DOHH2 (cell line): ENCODE measurements at regions not wholly inside any gene's neighbourhood (a gene's known extent, or its start where the extent isn't known, plus 50 kb on each side); places are given as distances from the start of the nearest gene placed in this dataset.

Experiments used
- H3F3A ChIP-seq: fragments of 200-600 bp; sonication (generic), shearing (Covaris generic); 2 replicates; pipeline ENCODE4 v1.6.0; 2016; ENCODE audit warnings: antibody characterized with exemption, mild to moderate bottlenecking; ENCODE audit not compliant: control insufficient read depth, insufficient read depth
- H3K27ac ChIP-seq: fragments of 200-600 bp; sonication (generic); 2 replicates; pipeline ENCODE4 v1.5.1; 2014; ENCODE audit warnings: low read depth, mild to moderate bottlenecking, low read length, moderate library complexity
- H3K27me3 ChIP-seq: fragments of 200-600 bp; sonication (generic); 2 replicates; pipeline ENCODE4 v1.6.1; 2014; ENCODE audit warnings: mild to moderate bottlenecking, low read length, mixed read lengths; ENCODE audit not compliant: control insufficient read depth
- H3K36me3 ChIP-seq: fragments of 200-600 bp; sonication (generic); 2 replicates; pipeline ENCODE4 v1.6.1; 2014; ENCODE audit warnings: mild to moderate bottlenecking, low read length, moderate library complexity, mixed read lengths; ENCODE audit not compliant: control insufficient read depth
- H3K4me1 ChIP-seq: fragments of 200-600 bp; sonication (generic); 2 replicates; pipeline ENCODE4 v1.6.1; 2014; ENCODE audit warnings: mild to moderate bottlenecking, low read length, mixed read lengths; ENCODE audit not compliant: control insufficient read depth
- H3K4me2 ChIP-seq: fragments of 200-600 bp; sonication (generic); 2 replicates; pipeline ENCODE4 v1.6.0; 2014; ENCODE audit warnings: mild to moderate bottlenecking, low read length, moderate library complexity
- H3K4me3 ChIP-seq: fragments of 200-600 bp; sonication (generic); 2 replicates; pipeline ENCODE4 v1.5.1; 2014; ENCODE audit warnings: mild to moderate bottlenecking, low read length, mixed read lengths
- H3K79me2 ChIP-seq: fragments of 200-600 bp; sonication (generic); 2 replicates; pipeline ENCODE4 v1.6.1; 2014; ENCODE audit warnings: mild to moderate bottlenecking, low read length, mixed read lengths; ENCODE audit not compliant: control insufficient read depth
- H3K9me2 ChIP-seq: fragments of 200-600 bp; sonication (generic); replicated peaks from 2 replicates; pipeline ENCODE4 v1.6.1; 2014; ENCODE audit warnings: mild to moderate bottlenecking, low read length, mixed read lengths; ENCODE audit not compliant: control insufficient read depth
- H3K9me3 ChIP-seq: fragments of 200-600 bp; sonication (generic); 2 replicates; pipeline ENCODE4 v1.6.1; 2014; ENCODE audit warnings: antibody characterized with exemption, low read length, mixed read lengths; ENCODE audit not compliant: control insufficient read depth, insufficient read depth
- H4K20me1 ChIP-seq: fragments of 200-600 bp; sonication (generic); 2 replicates; pipeline ENCODE4 v1.6.0; 2014; ENCODE audit warnings: low read depth, mild to moderate bottlenecking, antibody characterized with exemption, low read length, moderate library complexity; ENCODE audit not compliant: control insufficient read depth, insufficient read depth
- CTCF ChIP-seq: fragments of 200-600 bp; sonication (generic); IDR thresholded peaks from one replicate; pipeline ENCODE4 v1.5.1; 2014; ENCODE audit warnings: antibody characterized with exemption, mild to moderate bottlenecking, low read depth, low read length; ENCODE audit not compliant: poor library complexity, severe bottlenecking
- EZH2phosphoT487 ChIP-seq: fragments of 200-600 bp; sonication (generic); IDR thresholded peaks from 2 replicates; pipeline ENCODE4 v1.6.1; 2017; ENCODE audit warnings: borderline replicate concordance, mild to moderate bottlenecking, antibody characterized with exemption, low read length, moderate library complexity, mixed read lengths

GRCh38 chr2:176599796-176600485 lies 330.7 kb downstream of the MTX2 start:
- Histone ChIP-seq H3K36me3 (no peaks in the 10 kb centered on the region), H3K27me3 (no peaks in the 10 kb centered on the region), H3K4me2 (no peak overlapping the region), H3K4me3 (no peak overlapping the region), H3K9me2 (no peaks in the 10 kb centered on the region), H3K79me2 (no peaks in the 10 kb centered on the region), H3K4me1 (no peaks in the 10 kb centered on the region), H4K20me1 (no peaks in the 10 kb centered on the region), H3F3A (no peaks in the 10 kb centered on the region), H3K9me3 (no peaks in the 10 kb centered on the region), H3K27ac (no peak overlapping the region)
- no peak for TF ChIP-seq EZH2phosphoT487
- TF ChIP-seq CTCF: no peak

GRCh38 chr2:176601066-176601465 lies 331.8 kb downstream of the MTX2 start:
- Histone ChIP-seq H3K27me3 (no peaks in the 10 kb centered on the region), H3K79me2 (no peaks in the 10 kb centered on the region), H3F3A (no peaks in the 10 kb centered on the region), H3K36me3 (no peaks in the 10 kb centered on the region), H3K4me2 (no peak overlapping the region), H3K9me2 (no peaks in the 10 kb centered on the region), H3K27ac (no peak overlapping the region), H3K9me3 (no peaks in the 10 kb centered on the region), H4K20me1 (no peaks in the 10 kb centered on the region), H3K4me1 (no peaks in the 10 kb centered on the region), H3K4me3 (no peak overlapping the region)
- TF ChIP-seq EZH2phosphoT487: no peak
- no peak for TF ChIP-seq CTCF

- H4K20me1 ChIP-seq: no peaks in the 10 kb centered on the region
- H3K27me3 ChIP-seq: no peaks in the 10 kb centered on the region
- no peaks in the 10 kb centered on the region for H3F3A ChIP-seq
- TF ChIP-seq CTCF (no peak), EZH2phosphoT487 (no peak)
- H3K27ac ChIP-seq: no peak overlapping the region
- H3K79me2 ChIP-seq: no peaks in the 10 kb centered on the region
- H3K9me2 ChIP-seq: no peaks in the 10 kb centered on the region
- no peaks in the 10 kb centered on the region for H3K4me1 ChIP-seq
- no peak overlapping the region for H3K4me3 ChIP-seq
- no peaks in the 10 kb centered on the region for H3K36me3 ChIP-seq
- no peaks in the 10 kb centered on the region for H3K9me3 ChIP-seq
- H3K4me2 ChIP-seq: no peak overlapping the region
These were observed 342.8 kb downstream of the MTX2 start for GRCh38 chr2:176612036-176612435.
